Fibroblast of lung (primary cell): ENCODE measurements at regions not wholly inside any gene's neighbourhood (a gene's known extent, or its start where the extent isn't known, plus 50 kb on each side); places are given as distances from the start of the nearest gene placed in this dataset.

Experiments used
- CTCF ChIP-seq, 2 donors: IDR thresholded peaks in 1 of 2; conservative IDR thresholded peaks in 1 of 2; 1 replicate in 1 of 2; 2 replicates in 1 of 2; pipeline ENCODE4 v1.5.1; 2011 to 2012; ENCODE audit warnings: low read length in 2 of 2, control low read depth in 1 of 2, inconsistent platforms in 1 of 2, low read depth in 1 of 2, mild to moderate bottlenecking in 1 of 2
- EZH2 ChIP-seq: IDR thresholded peaks from 2 replicates; pipeline ENCODE4 v1.5.1; 2012; ENCODE audit warnings: low read length, control low read depth, mild to moderate bottlenecking; ENCODE audit errors: missing control alignments

GRCh38 chr2:185980944-185981343 lies 242.3 kb downstream of the FSIP2 start:
- TF ChIP-seq CTCF (conservative IDR thresholded peaks at IDR 0.05 in 1 of 2, IDR thresholded peaks at IDR 0.05 in 1 of 2; ENCODE audit: low read depth in 1 of 2, low read length in 2 of 2) (no peak), EZH2 (no peak)
